Inflammatory macrophage (primary cell): ENCODE measurements at regions not wholly inside any gene's neighbourhood (a gene's known extent, or its start where the extent isn't known, plus 50 kb on each side); places are given as distances from the start of the nearest gene placed in this dataset.
"Not testable (repeated sequence)": the region's sequence is repeated elsewhere in the genome, so short reads cannot be mapped to it uniquely, and the experiment has no call there.

Experiments used
- DNase-seq, 2 donors: peaks; one replicate each; pipeline ENCODE4 v3.0.0-alpha.2; 2020 to 2022

DNA sequence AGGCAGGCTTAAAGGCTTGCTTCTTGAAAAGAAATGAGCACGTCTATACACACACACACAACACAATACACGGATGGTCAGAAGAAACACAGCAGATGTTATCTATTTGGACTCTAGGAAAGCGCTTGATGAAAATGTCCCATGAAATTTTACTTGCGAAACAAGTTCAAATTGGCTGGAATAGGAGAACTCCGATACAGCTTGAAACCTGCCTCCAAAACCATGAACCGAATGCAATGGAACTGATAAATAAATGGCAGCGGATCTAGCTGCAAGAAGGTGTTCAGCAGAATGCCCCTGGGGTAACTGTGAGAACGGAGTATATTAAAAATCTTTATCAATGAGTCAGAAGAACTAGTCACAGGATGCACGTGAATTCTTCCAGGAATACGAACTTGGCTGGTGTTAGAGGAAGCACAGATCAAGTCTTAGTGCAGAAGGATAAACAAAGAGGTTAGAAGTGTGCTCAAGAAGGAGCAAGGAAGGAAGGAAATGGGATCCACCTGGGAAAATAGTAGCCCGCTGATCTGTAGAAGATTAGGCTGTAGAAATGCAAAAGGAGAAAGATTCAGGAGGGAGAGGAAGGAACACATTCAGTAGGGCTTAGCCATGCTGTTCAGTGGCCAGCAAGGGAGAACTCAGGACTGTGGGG, 142.0 kb upstream of the PRKCQ start:
- DNase-seq: no peak

DNA sequence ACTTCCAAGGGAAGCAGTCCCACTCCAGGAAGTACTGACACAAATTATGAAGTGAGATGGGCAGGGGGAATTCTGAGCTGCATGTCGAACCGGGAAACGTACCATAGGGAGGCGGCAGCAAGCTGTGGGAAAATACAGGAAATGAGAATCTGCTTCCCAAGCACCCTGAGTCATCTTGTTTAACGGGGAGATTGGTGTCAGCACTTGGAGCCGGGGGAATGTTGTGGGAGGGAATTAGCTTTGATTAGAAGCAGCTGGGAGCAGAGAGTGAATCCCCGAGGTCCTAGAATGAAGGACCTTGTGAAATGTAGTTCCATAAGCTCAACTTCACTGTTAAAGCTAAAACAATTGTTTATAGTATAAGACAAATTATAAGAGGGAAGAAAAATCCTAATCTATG, 141.4 kb upstream of the PRKCQ start:
- no peak for DNase-seq

DNA sequence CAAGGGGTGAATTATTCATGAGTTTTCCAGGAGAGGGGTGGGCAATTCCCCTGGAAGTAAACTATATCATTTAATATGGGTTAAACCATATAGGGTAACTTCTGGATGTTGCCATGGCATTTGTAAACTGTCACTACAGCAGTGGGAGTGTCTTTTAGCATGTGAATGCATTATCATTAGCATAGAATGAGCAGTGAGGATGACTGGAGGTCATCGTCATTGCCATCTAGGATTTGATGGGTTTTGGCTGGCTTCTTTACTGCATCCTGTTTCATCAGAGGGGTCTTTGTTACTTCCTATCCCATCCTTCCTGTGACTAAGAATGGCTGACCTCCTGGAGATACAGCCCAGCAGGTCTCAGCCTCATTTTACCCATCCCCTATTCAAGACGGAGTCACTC, 139.5 kb upstream of the PRKCQ start:
- no peak for DNase-seq

DNA sequence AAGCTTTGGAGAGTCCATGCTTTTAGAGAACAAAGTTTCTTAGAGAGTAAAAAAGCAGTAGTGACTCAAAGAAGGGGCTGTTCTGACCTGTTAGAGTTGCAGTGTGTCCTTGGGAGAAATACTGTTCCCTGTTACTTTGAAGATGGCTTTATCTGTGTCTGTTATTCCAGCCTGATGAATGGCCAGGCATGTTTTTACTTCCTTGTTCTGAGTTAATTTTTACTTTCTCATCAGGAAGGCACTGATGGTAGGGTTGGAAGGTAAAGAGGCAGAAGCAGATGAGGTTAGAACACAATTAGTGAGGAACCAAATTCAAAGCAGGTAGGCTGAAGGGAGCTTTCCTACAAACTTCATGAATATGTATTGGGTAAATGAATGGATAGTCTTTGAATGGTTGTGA, 138.5 kb upstream of the PRKCQ start:
- DNase-seq: no peak

DNA sequence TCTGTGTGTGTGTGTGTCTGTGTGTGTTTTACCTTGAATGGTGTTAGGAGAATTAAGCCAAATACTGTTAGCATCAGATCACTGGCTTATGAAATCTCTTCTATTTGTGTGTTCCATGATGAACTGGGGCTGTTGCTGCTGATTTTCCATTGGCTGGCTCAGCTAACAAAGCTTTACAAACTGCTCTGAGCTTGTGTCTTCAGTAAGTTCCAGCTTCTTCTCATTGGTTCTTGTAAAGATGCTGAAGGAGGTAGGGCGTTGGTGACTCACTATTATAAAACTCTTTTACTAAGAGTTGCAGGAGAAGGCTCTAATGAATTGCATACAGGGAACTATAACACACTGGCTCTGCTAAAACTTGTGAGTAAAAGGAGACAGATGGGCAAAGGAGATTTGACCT, 136.4 kb upstream of the PRKCQ start:
- no peak for DNase-seq

DNA sequence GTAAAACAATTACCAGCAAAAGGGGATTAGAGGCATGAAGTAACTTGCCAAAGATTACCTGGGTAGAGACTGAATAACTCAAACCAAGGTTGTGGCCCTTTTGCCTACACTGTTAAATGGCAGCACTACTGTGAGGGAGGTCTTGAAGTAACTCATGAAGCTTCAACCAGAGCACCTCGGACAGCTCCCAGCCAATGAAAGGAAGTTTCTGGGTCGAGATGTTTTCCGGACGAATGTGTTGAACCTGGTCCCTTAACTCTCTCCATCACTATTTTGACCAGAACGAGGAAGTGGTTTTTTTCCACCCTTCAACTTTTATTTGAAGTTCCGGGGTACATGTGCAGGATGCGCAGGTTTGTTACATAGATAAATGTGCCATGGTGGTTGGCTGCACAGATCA, 133.6 kb upstream of the PRKCQ start:
- DNase-seq: no peak

DNA sequence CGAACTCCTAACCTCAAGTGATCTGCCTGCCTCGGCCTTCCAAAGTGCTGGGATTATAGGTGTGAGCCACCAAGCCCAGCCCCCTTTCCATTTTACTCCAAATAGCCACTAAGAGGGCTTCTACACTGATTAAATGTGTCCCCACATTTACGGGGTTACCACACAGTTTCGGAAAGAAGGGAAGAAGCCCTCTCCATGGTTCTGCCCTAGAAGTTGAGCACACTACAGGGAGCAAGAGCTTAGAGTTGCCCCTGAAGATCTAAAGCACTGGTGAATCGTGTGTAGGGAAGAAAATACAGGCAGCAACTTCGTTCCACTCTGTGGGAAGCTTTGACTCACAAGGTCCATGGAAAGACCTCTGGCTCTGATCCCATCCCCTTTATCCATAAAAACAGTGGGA, 133.0 kb upstream of the PRKCQ start:
- DNase-seq: no peak

DNA sequence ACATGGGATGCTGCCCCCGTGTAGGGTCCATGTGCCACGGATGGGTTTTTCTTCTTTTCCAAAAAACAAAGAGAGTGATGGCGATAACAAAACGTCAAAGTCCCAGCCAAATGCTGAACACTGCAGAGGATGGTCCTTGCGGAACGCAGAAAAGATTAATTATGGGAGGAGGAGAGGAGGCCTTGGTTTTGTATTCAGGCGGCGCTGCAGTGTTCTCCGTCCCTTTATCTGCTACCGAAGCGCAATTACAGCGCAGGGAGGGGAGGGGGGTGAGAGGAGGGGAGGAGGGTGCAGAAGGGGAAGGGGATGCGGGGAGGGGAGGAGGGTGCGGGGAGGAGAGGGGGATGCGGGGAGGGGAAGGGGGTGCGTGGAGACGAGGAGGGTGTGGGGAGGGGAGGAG, 131.8 kb upstream of the PRKCQ start:
- no peak for DNase-seq

DNA sequence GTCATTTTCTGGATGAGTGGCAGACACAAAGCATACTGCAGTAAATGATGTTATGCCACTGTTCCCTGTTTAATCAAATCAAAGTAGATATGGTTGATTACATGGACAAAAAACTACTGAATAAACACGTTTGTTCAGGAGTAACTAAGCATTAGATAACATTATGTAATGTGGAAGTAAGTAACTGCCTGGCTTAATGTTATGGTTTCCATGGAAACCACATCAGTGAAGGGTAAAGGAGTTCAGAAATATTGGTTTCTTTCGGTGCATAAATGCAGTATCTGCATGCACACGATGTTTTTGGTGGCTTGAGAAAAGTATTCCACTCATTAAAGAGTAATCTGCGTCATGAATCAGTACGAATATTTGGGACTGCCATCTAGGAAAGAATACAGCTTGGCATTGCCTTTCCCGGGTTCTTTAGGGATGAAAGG, 131.3 kb upstream of the PRKCQ start:
- DNase-seq: no peak

DNA sequence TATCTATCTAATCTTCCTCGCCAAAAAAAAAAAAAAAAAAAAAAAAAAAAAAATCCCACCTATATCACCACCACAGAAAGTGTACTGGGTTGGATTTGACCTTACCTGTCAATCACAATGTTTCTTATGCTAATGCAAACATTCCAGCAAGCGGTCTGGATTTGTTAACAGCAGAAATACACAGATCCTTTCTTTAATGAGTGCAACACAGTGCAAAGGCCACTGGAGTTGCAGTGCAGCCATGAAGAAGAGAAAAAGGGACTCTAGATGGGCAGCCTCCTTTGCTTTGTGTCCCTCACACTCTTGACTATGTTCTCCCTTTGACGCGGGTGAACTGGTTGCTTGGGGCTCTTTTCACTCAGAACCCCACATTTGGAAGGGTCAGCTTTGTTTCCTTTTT, 127.3 kb upstream of the PRKCQ start:
- no peak for DNase-seq

DNA sequence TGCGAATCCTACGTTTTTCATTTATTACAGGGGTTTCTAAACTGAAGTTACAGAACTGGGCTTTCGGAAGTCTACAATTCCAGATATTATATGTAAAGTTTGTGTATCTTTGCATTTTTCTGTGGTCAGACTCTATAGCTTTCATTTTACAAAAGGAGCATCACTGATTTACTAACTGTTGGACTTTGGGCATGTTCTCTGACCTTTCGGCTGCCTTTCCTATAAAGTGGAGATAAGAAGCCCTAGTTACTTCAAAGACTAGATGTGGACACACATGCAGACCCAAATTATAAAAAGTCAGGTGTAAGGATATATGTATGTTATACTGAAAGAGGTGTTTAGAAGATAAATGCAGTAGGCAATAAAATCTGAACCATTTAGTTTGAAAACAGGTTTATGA, 126.6 kb upstream of the PRKCQ start:
- no peak for DNase-seq

DNA sequence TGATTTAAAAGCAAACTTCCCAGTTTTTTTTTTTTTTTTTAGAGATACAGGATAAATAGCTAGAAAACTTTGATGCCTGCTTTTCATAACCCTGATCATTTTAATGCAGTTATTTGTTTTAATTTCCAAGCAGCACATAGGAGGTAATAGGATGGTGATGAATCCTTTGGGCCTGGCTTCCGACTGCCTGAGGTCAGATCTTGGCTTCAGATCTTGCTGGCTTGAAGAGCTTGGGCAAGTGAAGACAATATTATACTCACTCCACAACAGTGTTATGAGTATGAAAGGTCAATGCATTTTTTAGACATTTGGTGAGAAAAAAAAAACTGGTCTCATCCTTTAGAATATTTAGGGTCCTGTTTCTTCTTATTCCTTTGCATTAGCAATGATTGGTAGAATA, 124.8 kb upstream of the PRKCQ start:
- DNase-seq: no peak

DNA sequence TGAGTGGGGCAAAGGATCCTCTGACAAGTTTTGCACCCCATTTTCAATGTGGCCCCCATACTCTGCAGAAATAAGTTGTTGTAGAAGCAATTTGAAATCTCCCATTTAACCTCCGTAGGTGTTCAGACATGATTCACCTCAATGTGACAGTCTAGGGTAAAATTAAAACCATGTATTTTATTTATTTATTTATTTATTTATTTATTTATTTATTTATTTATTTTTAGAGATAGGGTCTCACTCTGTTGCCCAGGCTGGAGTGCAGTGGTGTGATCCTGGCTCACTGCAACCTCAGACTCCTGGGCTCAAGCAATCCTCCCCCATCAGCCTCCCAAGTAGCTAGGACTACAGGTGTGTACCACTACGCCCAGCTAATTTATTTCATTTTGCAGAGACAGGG, 122.8 kb upstream of the PRKCQ start:
- not testable (repeated sequence) for DNase-seq

DNA sequence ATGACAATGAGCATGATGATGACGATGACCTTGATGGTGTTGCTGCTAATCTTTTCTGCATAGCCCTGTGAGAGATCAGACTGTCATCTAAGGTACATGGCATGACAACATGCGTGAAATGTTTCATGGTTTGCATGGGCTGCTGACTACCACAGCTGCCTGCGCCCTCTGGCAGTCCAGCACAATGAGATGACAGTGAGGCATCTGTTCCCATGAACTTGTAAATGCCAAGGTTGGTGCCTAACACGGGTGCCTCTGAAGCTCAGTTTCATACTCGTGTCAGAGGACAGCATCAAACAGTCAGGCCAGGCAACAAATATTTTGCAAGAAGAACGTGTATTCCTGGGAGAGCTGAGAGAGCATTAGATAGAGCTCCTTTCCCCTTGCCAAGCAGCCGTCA, 122.0 kb upstream of the PRKCQ start:
- DNase-seq: no peak

DNA sequence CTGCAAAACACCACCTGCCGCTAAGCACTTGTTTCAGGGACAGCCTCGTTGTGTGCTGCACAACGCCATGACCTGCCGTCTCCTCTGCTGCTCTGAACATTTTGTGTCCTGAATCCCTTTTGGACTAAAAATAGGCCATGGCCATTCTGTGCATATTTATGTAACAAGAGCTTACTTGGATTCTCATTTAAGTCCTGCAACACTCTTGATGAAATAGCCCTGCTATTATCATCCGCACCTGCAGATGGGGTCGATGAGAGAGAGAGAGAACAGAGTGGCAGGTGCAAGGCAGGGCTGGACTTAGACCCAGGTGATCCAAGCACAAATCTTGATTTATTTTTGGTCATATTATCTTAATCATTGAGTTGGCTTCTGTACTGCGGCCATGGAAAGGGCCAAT, 121.2 kb upstream of the PRKCQ start:
- DNase-seq: no peak

DNA sequence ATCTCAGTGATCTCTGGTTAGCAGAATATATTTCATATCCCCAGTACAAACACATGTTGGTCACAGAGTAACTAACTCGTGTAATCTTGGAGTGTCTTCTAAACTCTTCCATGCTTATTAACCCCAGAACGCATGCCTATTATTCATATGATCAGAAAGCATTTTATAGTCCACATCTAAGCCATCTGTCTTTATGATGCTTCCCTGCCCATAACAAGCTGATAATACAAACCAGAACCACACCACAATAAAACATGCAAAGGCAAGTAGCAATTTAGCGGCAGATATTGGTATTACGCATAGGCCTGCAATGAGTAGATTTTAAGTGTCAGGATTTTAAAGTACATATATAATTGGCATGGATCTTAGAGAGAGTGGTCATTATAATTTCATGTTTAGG, 120.0 kb upstream of the PRKCQ start:
- no peak for DNase-seq

DNA sequence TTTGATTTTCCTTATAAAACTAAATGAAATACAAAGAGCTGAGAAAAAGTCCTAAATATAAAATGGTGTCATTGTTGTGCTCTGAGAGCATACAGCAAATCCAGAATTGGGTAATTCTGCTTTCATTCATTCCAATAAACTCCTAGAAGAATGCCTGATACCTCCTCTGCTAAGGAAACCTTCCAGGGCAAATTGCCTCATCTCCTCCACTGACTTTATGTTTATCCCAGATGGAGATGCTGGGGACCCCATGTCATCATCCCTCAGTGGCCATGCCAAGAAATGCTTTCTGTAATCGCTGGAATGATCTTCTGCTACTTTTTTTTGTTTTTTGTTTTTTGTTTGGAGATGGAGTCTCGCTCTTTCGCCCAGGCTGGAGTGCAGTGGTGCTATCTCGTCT, 119.3 kb upstream of the PRKCQ start:
- DNase-seq: no peak

DNA sequence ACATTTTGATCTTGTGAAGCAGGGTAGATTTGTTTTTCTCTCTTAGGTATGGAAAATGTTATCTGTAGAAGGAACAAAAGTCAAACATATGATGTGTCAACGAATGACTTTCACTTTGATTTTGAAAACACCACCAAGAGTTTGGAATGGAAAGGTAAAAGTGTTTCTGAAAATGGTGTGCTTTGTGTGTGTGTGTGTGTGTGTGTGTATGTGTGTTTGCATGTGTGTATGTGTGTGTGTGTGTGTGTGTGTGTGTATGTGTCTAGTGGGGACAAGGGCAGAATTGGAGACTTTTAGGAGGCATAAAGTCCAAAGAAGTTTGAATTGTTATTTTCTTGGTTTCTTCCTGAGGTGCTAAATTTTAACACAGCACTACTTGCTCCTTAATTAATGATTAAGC, 115.4 kb upstream of the PRKCQ start:
- no peak for DNase-seq

DNA sequence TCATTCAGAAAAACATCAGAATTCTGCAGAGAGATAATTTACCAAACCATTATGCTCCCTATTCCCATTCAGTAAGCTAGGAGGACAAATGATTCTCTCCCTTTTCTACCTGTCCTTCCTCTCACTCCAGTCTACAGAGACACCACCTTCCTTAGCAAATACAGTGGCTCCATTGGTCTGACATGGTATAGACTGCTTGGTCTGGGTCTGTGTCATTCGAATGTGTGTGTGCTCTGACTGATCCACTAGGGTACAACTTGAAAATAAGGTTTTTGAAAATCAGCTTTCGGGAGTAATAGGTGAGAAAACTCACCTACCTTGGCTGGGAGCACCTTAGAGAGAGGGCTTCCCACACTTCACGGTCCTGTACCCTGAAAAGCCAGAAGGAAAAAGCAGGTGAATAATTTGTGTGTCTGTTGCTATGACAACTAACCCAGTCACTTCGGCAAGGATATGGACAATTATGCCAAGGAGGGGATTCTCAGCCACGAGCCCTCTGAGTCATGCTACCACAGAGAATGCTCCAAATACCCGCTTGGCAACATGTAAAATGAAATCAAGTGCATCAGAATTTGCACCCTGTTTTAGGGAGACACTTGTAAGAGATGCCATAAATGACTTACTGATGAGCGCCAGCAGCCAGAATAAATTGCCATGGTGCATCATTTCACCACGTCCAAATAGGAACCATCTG, 114.5 kb upstream of the PRKCQ start:
- no peak for DNase-seq

DNA sequence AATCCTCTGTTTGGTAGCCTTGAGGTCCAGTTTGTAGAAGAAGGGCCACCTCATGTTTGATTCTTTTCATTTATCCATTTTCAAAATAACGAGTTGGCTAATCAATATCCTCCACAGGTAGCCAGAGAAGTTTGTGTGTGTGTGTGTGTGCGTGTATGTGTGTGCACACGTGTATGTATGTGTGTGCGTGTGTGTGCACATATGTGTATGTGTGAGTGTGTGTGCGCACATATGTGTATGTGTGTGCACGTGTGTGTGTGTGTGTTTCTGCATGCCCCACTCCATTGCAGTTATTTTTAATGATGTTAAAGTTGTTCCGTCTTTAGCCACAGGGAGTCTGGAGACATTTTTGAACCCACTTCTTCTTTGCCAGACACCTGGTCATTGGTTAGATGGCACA, 112.8 kb upstream of the PRKCQ start:
- no peak for DNase-seq

DNA sequence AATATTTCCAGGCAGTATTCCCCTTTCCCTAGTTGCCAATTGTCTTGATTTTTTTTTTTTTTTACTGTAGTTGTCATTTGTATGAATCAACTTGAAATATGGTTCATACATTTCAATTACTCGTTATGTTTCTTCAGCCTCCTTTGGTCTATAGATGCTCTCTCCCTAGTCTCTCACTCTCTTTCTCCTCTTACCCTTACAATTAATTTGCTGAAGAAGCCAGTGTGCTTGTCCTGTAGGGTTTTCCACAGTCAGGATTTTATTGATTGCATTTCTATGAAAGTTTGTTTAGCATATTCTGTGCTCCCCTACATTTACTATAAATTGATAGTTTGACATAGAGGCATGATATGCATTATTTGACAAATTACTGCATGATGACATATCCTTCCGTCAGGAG, 112.0 kb upstream of the PRKCQ start:
- no peak for DNase-seq

DNA sequence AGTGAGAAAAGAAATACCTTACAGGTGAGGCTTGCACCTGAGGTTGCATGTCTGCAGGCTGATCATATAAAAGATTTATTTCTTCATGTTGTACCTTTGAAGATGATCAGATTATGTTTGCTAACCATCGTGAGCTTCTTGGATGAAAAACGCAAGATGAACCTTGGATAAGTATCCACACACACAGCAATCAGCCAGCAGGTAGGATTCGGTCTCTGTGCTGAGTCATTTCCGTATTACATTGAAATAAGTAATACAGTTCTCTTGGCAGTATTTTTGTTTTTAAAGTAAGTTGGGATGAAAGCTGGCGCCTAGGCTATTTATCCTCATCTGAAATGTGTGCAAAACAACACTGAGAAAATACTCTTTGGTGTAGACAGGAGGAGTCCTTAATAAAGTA, 109.0 kb upstream of the PRKCQ start:
- no peak for DNase-seq

DNA sequence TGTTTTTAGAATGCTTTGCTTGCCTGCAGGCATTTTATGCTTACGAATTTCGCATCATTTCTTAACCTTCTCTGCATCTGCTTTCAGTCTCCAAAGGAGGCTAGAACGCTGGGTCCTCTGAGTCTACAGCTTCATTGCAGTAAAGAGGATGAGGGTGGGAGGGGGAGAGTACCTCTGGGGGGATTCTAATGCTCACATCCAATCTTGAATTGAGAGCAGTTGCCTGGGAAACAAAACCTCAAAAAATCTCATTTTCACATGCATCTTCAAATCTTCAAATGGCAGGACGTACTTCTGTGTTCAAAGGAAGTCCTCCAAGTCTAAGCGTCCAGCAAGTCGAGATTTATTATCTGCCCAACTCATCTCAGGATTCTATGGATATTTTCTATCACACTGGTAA, 100.7 kb upstream of the PRKCQ start:
- DNase-seq: no peak

DNA sequence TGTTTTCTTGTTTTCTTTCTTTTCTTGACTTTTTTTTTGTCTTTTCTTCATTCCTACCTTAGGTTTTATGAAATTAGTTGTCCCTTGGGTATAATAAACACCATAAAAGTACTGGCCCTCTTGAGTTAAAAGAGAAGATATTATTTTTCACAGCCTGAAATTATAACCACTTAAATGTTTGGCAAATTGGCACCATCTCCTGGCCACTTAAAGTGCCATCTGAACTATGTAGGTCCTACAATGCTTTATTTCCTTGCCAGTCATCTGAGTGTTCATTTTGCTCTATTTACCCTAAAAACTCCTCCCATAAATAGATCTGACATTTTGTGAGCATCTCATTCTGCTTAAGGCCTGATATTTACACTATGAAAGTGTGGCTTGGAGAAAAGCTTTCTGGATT, 98.9 kb upstream of the PRKCQ start:
- DNase-seq: no peak

DNA sequence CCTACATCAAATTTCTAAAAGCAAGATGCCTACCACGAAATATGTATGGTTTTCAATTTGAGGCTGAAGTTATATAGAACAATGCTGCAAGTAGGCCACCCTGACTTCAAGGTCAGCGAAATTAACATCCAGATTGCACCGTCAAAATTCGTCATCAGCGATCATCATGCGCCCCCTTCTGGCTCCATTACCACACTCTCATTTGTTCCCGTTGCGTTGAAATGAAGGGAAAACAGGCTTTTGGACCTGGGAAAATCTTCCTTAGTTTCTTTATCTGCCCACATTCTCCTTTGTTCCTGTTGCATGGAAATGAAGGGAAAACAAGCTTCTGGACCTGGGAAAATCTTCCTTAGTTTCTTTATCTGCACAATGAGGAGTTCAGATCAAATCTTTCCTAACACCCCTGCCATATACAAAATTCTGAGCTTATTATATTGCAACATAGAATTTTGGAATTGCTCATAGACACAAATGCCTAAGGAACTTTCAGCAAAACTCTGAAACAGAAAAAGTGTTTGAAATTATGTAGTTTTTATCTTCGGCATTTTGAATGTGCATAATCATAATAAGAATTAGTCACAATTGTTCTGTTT, 98.2 kb upstream of the PRKCQ start:
- DNase-seq: peak; percentile 54 to 60
